Urinary bladder (tissue), 3 donors: ENCODE measurements at regions not wholly inside any gene's neighbourhood (a gene's known extent, or its start where the extent isn't known, plus 50 kb on each side); places are given as distances from the start of the nearest gene placed in this dataset.

ENCODE experiments used
- DNase-seq: peaks from one replicate; pipeline ENCODE4 v3.0.0-alpha.2; 2015; ENCODE audit errors: extremely low spot score
- H3K27ac ChIP-seq: one replicate; pipeline ENCODE4 v1.5.1; 2013; ENCODE audit warnings: low read depth, mild to moderate bottlenecking, moderate library complexity
- H3K36me3 ChIP-seq: one replicate; pipeline ENCODE4 v1.6.1; 2013; ENCODE audit warnings: mild to moderate bottlenecking, moderate library complexity; ENCODE audit not compliant: insufficient read depth
- H3K4me1 ChIP-seq: one replicate; pipeline ENCODE4 v1.6.1; 2013; ENCODE audit warnings: mild to moderate bottlenecking, moderate library complexity; ENCODE audit not compliant: insufficient read depth
- H3K4me3 ChIP-seq: one replicate; pipeline ENCODE4 v1.5.1; 2013; ENCODE audit warnings: low read depth, low read length
- WGBS: extraction: QIAGEN DNeasy Blood & Tissue Kit; methylation state at CpG from one replicate; pipeline ENCODE4 v1.1.7; 2013; 5-methylcytosine and 5-hydroxymethylcytosine counted together
- donor health status: healthy with polysubstance abuse.
- donor health status: healthy.

- 72% methylated on average over 3 of the region's 3 CpGs for WGBS
- Histone ChIP-seq H3K4me1 (no peaks in the 10 kb centered on the region), H3K27ac (no peak overlapping the region), H3K4me3 (no peak overlapping the region), H3K36me3 (no peaks in the 10 kb centered on the region)
- DNase-seq: no peak
These were observed 317.2 kb upstream of the CDYL start for GRCh38 chr6:4459032-4459431.

- DNase-seq: no peak
- no peak overlapping the region for H3K27ac ChIP-seq
- no peak overlapping the region for H3K4me3 ChIP-seq
- no peaks in the 10 kb centered on the region for H3K4me1 ChIP-seq
- 92% methylated on average over 1 of the region's 1 CpG for WGBS
- H3K36me3 ChIP-seq: no peaks in the 10 kb centered on the region
These were observed 316.3 kb upstream of the ECI2 start for GRCh38 chr6:4451718-4452117.

GRCh38 chr6:4451081-4451480, 315.7 kb upstream of the ECI2 start:
- Histone ChIP-seq H3K36me3 (no peaks in the 10 kb centered on the region), H3K4me1 (no peaks in the 10 kb centered on the region), H3K27ac (no peak overlapping the region), H3K4me3 (no peak overlapping the region)
- no peak for DNase-seq
- 90% methylated on average over 3 of the region's 3 CpGs for WGBS

GRCh38 chr6:4450237-4450636, 314.9 kb upstream of the ECI2 start:
- Histone ChIP-seq H3K4me3 (no peak overlapping the region), H3K27ac (no peak overlapping the region), H3K36me3 (no peaks in the 10 kb centered on the region), H3K4me1 (no peaks in the 10 kb centered on the region)
- 94% methylated on average over 1 of the region's 1 CpG for WGBS
- DNase-seq: no peak

DNA sequence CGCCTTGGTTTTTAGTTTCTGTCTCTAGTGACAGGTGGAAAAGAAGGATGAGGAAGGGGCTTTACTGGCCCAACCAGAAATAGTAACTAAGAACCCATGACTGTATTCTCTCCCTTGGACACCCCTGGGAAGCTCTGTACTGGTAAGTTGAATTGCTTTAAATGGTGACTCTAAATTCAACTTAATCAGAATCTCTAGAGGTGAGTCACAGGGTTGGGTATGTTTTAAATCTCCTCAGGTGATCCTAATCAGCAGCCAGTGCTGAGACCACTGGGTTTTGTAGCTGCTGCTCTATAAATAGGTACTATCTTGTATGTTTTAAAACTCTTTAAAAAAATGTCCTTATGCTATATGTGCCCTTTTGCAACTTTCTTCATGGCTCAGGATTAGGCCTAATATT, 314.0 kb upstream of the ECI2 start:
- Histone ChIP-seq H3K4me1 (no peaks in the 10 kb centered on the region), H3K4me3 (no peak overlapping the region), H3K36me3 (no peaks in the 10 kb centered on the region), H3K27ac (no peak overlapping the region)
- no peak for DNase-seq
- 97% methylated on average over 1 of the region's 1 CpG for WGBS

DNA sequence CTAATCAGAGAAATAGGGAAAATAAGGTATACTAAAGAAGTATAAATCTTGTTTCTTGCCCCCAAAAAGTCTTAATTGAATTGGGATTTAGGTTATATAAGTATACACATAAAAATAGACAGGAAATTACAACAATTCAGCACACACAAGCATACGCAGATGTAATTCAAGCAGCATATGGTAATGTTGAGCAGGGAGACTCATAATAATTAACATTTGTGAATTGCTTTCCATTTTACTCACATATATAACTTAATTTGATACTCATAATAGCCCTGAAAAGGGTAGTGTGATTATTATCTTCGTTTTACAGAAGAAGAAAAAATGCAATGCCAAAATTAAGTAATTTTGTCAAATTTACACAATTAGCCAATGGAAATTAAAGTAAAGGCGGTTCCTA, 313.5 kb upstream of the ECI2 start:
- Histone ChIP-seq H3K4me1 (no peaks in the 10 kb centered on the region), H3K36me3 (no peaks in the 10 kb centered on the region), H3K27ac (no peak overlapping the region), H3K4me3 (no peak overlapping the region)
- no peak for DNase-seq
- WGBS: 86% methylated on average over 3 of the region's 3 CpGs

DNA sequence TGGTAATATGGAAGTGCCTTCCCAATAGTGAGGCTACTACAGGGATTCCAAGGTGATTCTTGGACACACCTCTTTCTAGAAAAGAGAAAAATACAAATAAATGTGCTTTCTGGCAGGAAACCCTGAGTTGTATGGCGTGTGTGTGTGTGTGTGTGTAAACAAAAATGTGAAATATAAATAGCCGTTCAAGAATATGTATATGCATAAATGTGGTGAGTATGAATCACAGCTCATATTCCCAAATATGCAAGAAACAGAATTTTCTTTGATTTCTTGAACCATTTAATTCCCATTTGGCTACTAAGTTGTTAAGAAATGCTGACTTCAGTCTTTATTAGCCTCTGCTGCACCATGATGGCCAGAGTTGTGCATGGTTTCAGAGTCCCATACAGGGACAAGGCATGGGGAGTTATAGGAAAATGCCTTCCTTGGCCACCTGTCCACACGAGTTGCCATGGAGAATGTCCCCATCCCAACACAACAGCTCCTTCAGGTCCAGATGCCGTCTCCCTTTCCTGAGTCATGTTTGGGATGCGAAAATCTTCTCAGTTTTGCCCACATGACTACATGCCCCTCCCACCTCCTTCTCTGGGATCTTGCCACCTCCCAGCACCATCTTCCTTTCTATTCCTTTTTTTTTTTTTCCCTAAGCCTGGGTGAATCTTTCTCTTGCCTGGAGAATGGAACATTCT, 312.4 kb upstream of the ECI2 start:
- Histone ChIP-seq H3K4me3 (no peak overlapping the region), H3K27ac (no peak overlapping the region), H3K4me1 (no peaks in the 10 kb centered on the region), H3K36me3 (no peaks in the 10 kb centered on the region)
- no peak for DNase-seq
- 66% methylated on average over 5 of the region's 5 CpGs for WGBS

GRCh38 chr6:4446982-4447381, 311.6 kb upstream of the ECI2 start:
- WGBS: 23% methylated on average over 8 of the region's 8 CpGs

DNA sequence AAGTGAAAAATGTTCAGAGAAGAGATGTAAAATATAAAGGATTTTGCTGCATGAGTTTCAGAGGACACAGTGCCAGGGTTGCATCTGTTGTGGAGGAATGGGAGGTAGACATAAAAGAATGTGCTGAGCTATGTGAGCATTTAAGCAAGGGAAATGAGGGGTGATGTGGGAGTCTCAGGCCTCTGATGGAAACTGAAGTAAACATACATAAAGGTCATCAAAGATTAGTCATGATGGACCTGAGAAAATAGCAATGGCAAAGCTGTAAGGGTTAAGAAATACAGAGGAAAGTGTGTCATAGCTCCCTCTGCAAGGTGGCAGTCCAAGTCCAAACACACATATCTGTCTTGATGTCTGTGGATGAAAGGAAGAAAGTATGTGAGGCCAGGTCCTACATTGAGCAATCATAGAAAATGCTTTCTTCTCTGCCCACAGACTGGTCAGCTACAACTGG, 306.6 kb upstream of the ECI2 start:
- Histone ChIP-seq H3K36me3 (no peaks in the 10 kb centered on the region), H3K4me3 (no peak overlapping the region), H3K4me1 (no peaks in the 10 kb centered on the region), H3K27ac (no peak overlapping the region)
- no peak for DNase-seq

More at GRCh38 chr6:4446982-4447381, 311.6 kb upstream of the ECI2 start:
- H3K27ac ChIP-seq: no peak overlapping the region
- no peaks in the 10 kb centered on the region for H3K36me3 ChIP-seq
- H3K4me3 ChIP-seq: no peak overlapping the region
- no peaks in the 10 kb centered on the region for H3K4me1 ChIP-seq
- no peak for DNase-seq

DNA sequence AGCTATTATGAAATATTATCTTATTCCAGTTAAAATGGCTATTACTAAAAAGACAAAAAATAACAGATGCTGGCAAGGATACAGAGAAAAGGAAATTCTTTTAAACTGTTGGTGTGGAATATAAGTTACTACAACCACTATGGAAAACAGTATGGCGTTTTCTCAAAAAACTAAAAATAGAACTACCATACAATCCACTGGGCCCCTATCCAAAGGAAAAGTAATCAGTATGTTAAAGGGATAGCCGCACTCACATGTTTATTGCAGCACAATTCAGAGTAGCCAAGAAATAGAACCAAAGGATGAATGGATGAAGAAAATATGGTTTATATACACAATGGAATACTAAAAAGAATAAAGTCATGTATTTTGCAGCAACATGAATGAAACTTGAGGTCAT, 303.8 kb upstream of the ECI2 start:
- WGBS: 51% methylated on average over 2 of the region's 2 CpGs
- H3K27ac ChIP-seq: no peak overlapping the region
- no peaks in the 10 kb centered on the region for H3K4me1 ChIP-seq
- H3K4me3 ChIP-seq: no peak overlapping the region
- H3K36me3 ChIP-seq: no peaks in the 10 kb centered on the region
- DNase-seq: no peak

GRCh38 chr6:4437342-4437741, 302.0 kb upstream of the ECI2 start:
- Histone ChIP-seq H3K27ac (no peak overlapping the region), H3K4me1 (no peaks in the 10 kb centered on the region), H3K36me3 (no peaks in the 10 kb centered on the region), H3K4me3 (no peak overlapping the region)
- 51% methylated on average over 1 of the region's 1 CpG for WGBS
- DNase-seq: no peak

DNA sequence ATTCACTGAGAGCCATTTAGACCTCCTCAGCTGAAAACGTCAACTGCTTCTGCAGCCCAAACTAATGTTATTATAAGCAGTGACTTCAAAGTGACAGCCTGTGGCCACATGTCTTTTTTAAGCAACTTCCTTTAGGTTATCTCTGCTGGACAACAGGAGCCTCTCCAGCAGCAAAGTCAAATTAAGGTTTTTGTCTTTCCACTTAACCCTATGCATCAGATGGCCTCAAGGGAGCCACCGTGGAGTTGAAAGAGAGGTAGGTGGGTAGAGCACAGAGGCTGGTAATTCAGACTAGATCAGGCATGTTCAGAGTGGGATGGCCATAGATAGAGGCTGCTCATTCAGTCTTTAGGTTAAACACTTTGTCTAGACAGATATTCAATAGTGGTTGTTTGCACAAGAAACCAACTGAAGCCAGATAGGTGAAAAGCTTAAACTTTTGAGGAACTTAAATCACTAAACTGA, 300.6 kb upstream of the ECI2 start:
- H3K4me3 ChIP-seq: no peak overlapping the region
- no peaks in the 10 kb centered on the region for H3K4me1 ChIP-seq
- no peak overlapping the region for H3K27ac ChIP-seq
- no peak for DNase-seq
- 55% methylated on average over 2 of the region's 2 CpGs for WGBS
- no peaks in the 10 kb centered on the region for H3K36me3 ChIP-seq

DNA sequence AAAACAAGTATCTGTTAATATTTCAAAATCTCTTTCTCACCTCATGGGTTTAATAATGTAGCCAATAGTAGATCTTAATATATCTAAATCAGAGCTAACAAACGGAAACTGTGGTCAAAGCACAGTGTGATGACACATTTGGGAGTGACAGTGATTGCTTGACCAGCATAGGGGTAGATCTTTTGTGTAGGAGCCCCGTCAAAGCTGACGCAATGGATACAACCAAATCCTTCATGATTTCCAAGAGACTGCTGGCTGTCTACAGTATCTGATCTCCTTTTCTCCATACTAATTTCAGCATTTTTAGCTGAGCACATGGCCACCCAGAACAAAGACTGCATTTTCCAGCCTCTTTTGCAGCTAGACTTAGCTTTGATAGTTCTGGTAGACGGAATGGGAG, 299.3 kb upstream of the ECI2 start:
- Histone ChIP-seq H3K36me3 (no peaks in the 10 kb centered on the region), H3K4me3 (no peak overlapping the region), H3K4me1 (no peaks in the 10 kb centered on the region), H3K27ac (no peak overlapping the region)
- no peak for DNase-seq
- WGBS: 95% methylated on average over 4 of the region's 4 CpGs

GRCh38 chr6:4433199-4433598, 297.8 kb upstream of the ECI2 start:
- no peak overlapping the region for H3K4me3 ChIP-seq
- WGBS: 89% methylated on average over 4 of the region's 4 CpGs
- no peaks in the 10 kb centered on the region for H3K4me1 ChIP-seq
- no peaks in the 10 kb centered on the region for H3K36me3 ChIP-seq
- no peak overlapping the region for H3K27ac ChIP-seq
- DNase-seq: no peak

- Histone ChIP-seq H3K27ac (no peak overlapping the region), H3K36me3 (no peaks in the 10 kb centered on the region), H3K4me1 (no peaks in the 10 kb centered on the region), H3K4me3 (no peak overlapping the region)
- WGBS: 90% methylated on average over 5 of the region's 5 CpGs
- no peak for DNase-seq
These were observed 291.6 kb upstream of the ECI2 start for GRCh38 chr6:4426968-4427367.
